ENCODE measurements at regions not wholly inside any gene's neighbourhood (a gene's known extent, or its start where the extent isn't known, plus 50 kb on each side); places are given as distances from the start of the nearest gene placed in this dataset.

DNA sequence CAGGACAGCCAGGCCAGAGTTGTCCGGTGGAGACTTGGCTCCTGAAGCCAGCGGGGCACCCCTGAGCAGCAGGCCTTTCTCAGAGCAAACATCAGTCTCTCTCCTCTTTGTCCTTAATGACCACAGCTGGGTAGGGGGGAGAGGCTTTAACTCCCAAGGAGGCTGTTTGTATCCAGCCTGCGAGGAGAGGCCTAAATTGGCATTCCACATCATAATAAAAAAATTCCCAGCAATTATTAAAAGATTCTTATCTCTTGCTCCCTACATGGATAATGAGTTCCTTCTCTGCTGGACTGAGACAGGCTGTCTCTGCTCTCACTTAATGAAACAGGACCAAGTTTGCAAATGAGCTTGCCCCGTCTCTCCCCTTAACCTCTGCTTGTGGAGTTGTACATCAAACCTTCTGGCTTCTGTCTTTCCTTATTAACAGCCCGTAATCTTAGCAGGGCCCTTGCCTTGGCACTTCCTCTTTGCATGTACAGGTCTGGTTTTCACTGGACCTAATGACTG is 838.2 kb downstream of the MAFB start:
- no peak for TF ChIP-seq CTCF (IDR thresholded peaks at IDR 0.05; ENCODE audit: low read depth, low read length, poor library complexity, severe bottlenecking)
- no peak for TF ChIP-seq EZH2phosphoT487 (IDR thresholded peaks at IDR 0.05; ENCODE audit: borderline replicate concordance, low read length)
- no peaks in the 10 kb centered on the region for H4K20me1 ChIP-seq (ENCODE audit: control insufficient read depth, insufficient read depth, low read depth, low read length)
- no peaks in the 10 kb centered on the region for H3K4me1 ChIP-seq (ENCODE audit: control insufficient read depth, low read length)
- no peaks in the 10 kb centered on the region for H3F3A ChIP-seq (ENCODE audit: control insufficient read depth, insufficient read depth)
- H3K4me3 ChIP-seq (ENCODE audit: low read length): no peak overlapping the region
- no peak overlapping the region for H3K4me2 ChIP-seq (ENCODE audit: low read length)
- H3K27me3 ChIP-seq (ENCODE audit: control insufficient read depth, low read length): no peaks in the 10 kb centered on the region
- H3K79me2 ChIP-seq (ENCODE audit: control insufficient read depth, low read length): no peaks in the 10 kb centered on the region
- no peaks in the 10 kb centered on the region for H3K9me2 ChIP-seq (replicated peaks; ENCODE audit: control insufficient read depth, low read length)
- H3K9me3 ChIP-seq (ENCODE audit: control insufficient read depth, insufficient read depth, low read length): no peaks in the 10 kb centered on the region
- no peak overlapping the region for H3K27ac ChIP-seq (ENCODE audit: low read depth, low read length)
- H3K36me3 ChIP-seq (ENCODE audit: control insufficient read depth, low read length): no peaks in the 10 kb centered on the region

- Histone ChIP-seq H3K27ac (ENCODE audit: low read depth, low read length) (no peak overlapping the region), H3K79me2 (ENCODE audit: control insufficient read depth, low read length) (no peaks in the 10 kb centered on the region)
These were observed 838.8 kb downstream of the MAFB start for GRCh38 chr20:39850246-39850645.

DNA sequence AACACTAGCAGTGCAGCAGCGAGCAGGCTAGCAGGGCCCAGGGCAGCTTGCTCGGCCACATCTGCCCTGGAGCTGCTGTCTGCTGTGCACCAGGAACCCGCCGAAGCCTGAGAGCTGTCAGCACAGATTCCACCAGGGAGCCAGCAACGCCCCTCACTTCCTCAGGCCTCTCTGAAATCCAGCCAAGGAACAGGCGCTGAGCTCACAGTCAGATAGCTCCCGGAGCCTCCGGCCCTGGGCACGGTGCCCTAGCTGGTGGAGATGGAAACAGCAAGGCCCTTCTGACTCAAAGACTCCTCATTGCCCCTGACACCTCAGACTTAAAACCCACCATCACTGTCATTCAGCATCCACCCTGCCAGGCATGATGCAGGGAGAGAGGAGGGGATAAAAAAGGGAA is 839.4 kb downstream of the MAFB start:
- no peak overlapping the region for H3K4me3 ChIP-seq (ENCODE audit: low read length)
- H3K27ac ChIP-seq (ENCODE audit: low read depth, low read length): no peak overlapping the region
- TF ChIP-seq EZH2phosphoT487 (IDR thresholded peaks at IDR 0.05; ENCODE audit: borderline replicate concordance, low read length): no peak
- TF ChIP-seq CTCF (IDR thresholded peaks at IDR 0.05; ENCODE audit: low read depth, low read length, poor library complexity, severe bottlenecking): no peak
- H3K27me3 ChIP-seq (ENCODE audit: control insufficient read depth, low read length): no peaks in the 10 kb centered on the region
- H3K4me2 ChIP-seq (ENCODE audit: low read length): no peak overlapping the region
- H3K4me1 ChIP-seq (ENCODE audit: control insufficient read depth, low read length): no peaks in the 10 kb centered on the region
- no peaks in the 10 kb centered on the region for H3K9me2 ChIP-seq (replicated peaks; ENCODE audit: control insufficient read depth, low read length)
- no peaks in the 10 kb centered on the region for H3K9me3 ChIP-seq (ENCODE audit: control insufficient read depth, insufficient read depth, low read length)
- H4K20me1 ChIP-seq (ENCODE audit: control insufficient read depth, insufficient read depth, low read depth, low read length): no peaks in the 10 kb centered on the region
- no peaks in the 10 kb centered on the region for H3K36me3 ChIP-seq (ENCODE audit: control insufficient read depth, low read length)
- no peaks in the 10 kb centered on the region for H3F3A ChIP-seq (ENCODE audit: control insufficient read depth, insufficient read depth)
- H3K79me2 ChIP-seq (ENCODE audit: control insufficient read depth, low read length): no peaks in the 10 kb centered on the region

More at GRCh38 chr20:39850246-39850645, 838.8 kb downstream of the MAFB start:
- Histone ChIP-seq H3K9me3 (ENCODE audit: control insufficient read depth, insufficient read depth, low read length) (no peaks in the 10 kb centered on the region), H3K27me3 (ENCODE audit: control insufficient read depth, low read length) (no peaks in the 10 kb centered on the region), H3K4me1 (ENCODE audit: control insufficient read depth, low read length) (no peaks in the 10 kb centered on the region), H3K4me2 (ENCODE audit: low read length) (no peak overlapping the region), H4K20me1 (ENCODE audit: control insufficient read depth, insufficient read depth, low read depth, low read length) (no peaks in the 10 kb centered on the region), H3K36me3 (ENCODE audit: control insufficient read depth, low read length) (no peaks in the 10 kb centered on the region), H3F3A (ENCODE audit: control insufficient read depth, insufficient read depth) (no peaks in the 10 kb centered on the region), H3K4me3 (ENCODE audit: low read length) (no peak overlapping the region), H3K9me2 (replicated peaks; ENCODE audit: control insufficient read depth, low read length) (no peaks in the 10 kb centered on the region)
- TF ChIP-seq CTCF (IDR thresholded peaks at IDR 0.05; ENCODE audit: low read depth, low read length, poor library complexity, severe bottlenecking) (no peak), EZH2phosphoT487 (IDR thresholded peaks at IDR 0.05; ENCODE audit: borderline replicate concordance, low read length) (no peak)

Measured in DOHH2 (cell line).